H1 (cell line): ENCODE measurements at regions not wholly inside any gene's neighbourhood (a gene's known extent, or its start where the extent isn't known, plus 50 kb on each side); places are given as distances from the start of the nearest gene placed in this dataset.

Source experiments
- CTCF ChIA-PET: fragments of 300-600 bp; sonication (Branson Sonifier 250); formaldehyde crosslinking; loops from one replicate; lab custom pipeline; 2021; ENCODE audit not compliant: partially characterized antibody; lab: Charles Lee
- POLR2A ChIA-PET: fragments of 300-600 bp; sonication (Branson Sonifier 250); formaldehyde crosslinking; loops from one replicate; lab custom pipeline; 2021; ENCODE audit warnings: inconsistent platforms; ENCODE audit not compliant: partially characterized antibody; lab: Charles Lee
- DNase-seq, 2 experiments: peaks; one replicate each; pipeline versions ENCODE4 v3.0.0 to v3.0.0-alpha.2; 2010 to 2022; ENCODE audit warnings: low spot score in 2 of 2, low read depth in 1 of 2, mixed read lengths in 1 of 2
- FAIRE-seq: peaks from 2 replicates; lab custom pipeline; 2011; peaks lifted over from hg19 to GRCh38; lab: Jason Lieb, UNC
- H2AFZ ChIP-seq: 2 replicates; pipeline ENCODE4 v1.8.1; 2012; ENCODE audit warnings: low read length, inconsistent platforms
- H2AK5ac ChIP-seq: 2 replicates; pipeline ENCODE4 v1.6.1; 2013; ENCODE audit warnings: low read depth, low read length
- H2BK120ac ChIP-seq: replicated peaks from 2 replicates; pipeline ENCODE3; 2013; ENCODE audit warnings: low read depth, low read length, inconsistent platforms
- H2BK12ac ChIP-seq: 2 replicates; pipeline ENCODE4 v1.6.1; 2013; ENCODE audit warnings: low read depth, low read length
- H2BK15ac ChIP-seq: 2 replicates; pipeline ENCODE4 v1.6.1; 2013; ENCODE audit warnings: low read length
- H2BK20ac ChIP-seq: 2 replicates; pipeline ENCODE4 v1.6.1; 2013; ENCODE audit warnings: low read length
- H2BK5ac ChIP-seq: 2 replicates; pipeline ENCODE4 v1.6.1; 2013; ENCODE audit warnings: low read depth, low read length
- H3K14ac ChIP-seq: 2 replicates; pipeline ENCODE4 v1.6.1; 2013; ENCODE audit warnings: inconsistent platforms; ENCODE audit not compliant: insufficient read length
- H3K18ac ChIP-seq: 2 replicates; pipeline ENCODE4 v1.6.1; 2013; ENCODE audit warnings: low read length; ENCODE audit errors: extremely low read depth
- H3K23ac ChIP-seq: 2 replicates; pipeline ENCODE4 v1.6.1; 2013; ENCODE audit warnings: inconsistent platforms; ENCODE audit not compliant: insufficient read length
- H3K23me2 ChIP-seq: 2 replicates; pipeline ENCODE4 v1.6.1; 2013; ENCODE audit warnings: low read depth, low read length
- H3K27ac ChIP-seq: 2 replicates; pipeline ENCODE4 v1.6.1; 2011; ENCODE audit warnings: low read depth, low read length, inconsistent platforms
- H3K27me3 ChIP-seq, 4 experiments: replicated peaks in 1 of 4; 1 replicate in 1 of 4; 2 replicates in 3 of 4; pipeline versions ENCODE4 v1.6.1 to v1.8.1; 2011 to 2013; ENCODE audit warnings: low read length in 3 of 4, mild to moderate bottlenecking in 3 of 4, inconsistent platforms in 2 of 4, mixed read lengths in 2 of 4, moderate library complexity in 1 of 4; ENCODE audit not compliant: control insufficient read depth in 3 of 4, insufficient read depth in 3 of 4; ENCODE audit errors: extremely low read depth in 1 of 4
- H3K36me3 ChIP-seq, 4 experiments: 2 replicates each; pipeline versions ENCODE4 v1.6.1 to v1.8.1; 2011 to 2013; ENCODE audit warnings: mild to moderate bottlenecking in 4 of 4, low read length in 3 of 4, moderate library complexity in 2 of 4, control low read depth in 1 of 4, inconsistent platforms in 1 of 4; ENCODE audit not compliant: insufficient read depth in 4 of 4, control insufficient read depth in 2 of 4
- H3K4ac ChIP-seq: replicated peaks from 2 replicates; pipeline ENCODE3; 2013; ENCODE audit warnings: low read length, low read depth, mixed read lengths, inconsistent platforms; ENCODE audit not compliant: insufficient read length
- H3K4me1 ChIP-seq, 4 experiments: replicated peaks in 1 of 4; 1 replicate in 1 of 4; 2 replicates in 3 of 4; pipeline versions ENCODE4 v1.6.1 to v1.8.1; 2011 to 2013; ENCODE audit warnings: low read length in 3 of 4, inconsistent platforms in 2 of 4, mixed read lengths in 1 of 4; ENCODE audit not compliant: insufficient read depth in 4 of 4, control insufficient read depth in 3 of 4
- H3K4me2 ChIP-seq, 2 experiments: 2 replicates each; pipeline versions ENCODE4 v1.6.1 to v1.8.1; 2011 to 2013; ENCODE audit warnings: low read depth in 2 of 2, low read length in 2 of 2, control low read depth in 1 of 2, inconsistent platforms in 1 of 2, mild to moderate bottlenecking in 1 of 2; ENCODE audit not compliant: insufficient read depth in 1 of 2
- H3K4me3 ChIP-seq, 4 experiments: fragments of 200-600, 300-600 bp in 1 of 4; sonication (generic), shearing (Covaris generic), sonication (Bioruptor Twin) in 1 of 4; 2 replicates each; pipeline versions ENCODE4 v1.5.1 to v1.8.1; 2011 to 2016; ENCODE audit warnings: low read length in 4 of 4, low read depth in 3 of 4, control low read depth in 2 of 4, inconsistent platforms in 2 of 4, mild to moderate bottlenecking in 2 of 4, mixed read lengths in 1 of 4, moderate library complexity in 1 of 4; ENCODE audit not compliant: insufficient read depth in 2 of 4; ENCODE audit errors: extremely low read depth in 1 of 4
- H3K56ac ChIP-seq: replicated peaks from 2 replicates; pipeline ENCODE3; 2013; ENCODE audit warnings: low read depth, mild to moderate bottlenecking, mixed read lengths, low read length, inconsistent platforms; ENCODE audit not compliant: insufficient read length
- H3K79me1 ChIP-seq: 2 replicates; pipeline ENCODE4 v1.6.1; 2013; ENCODE audit warnings: low read depth, low read length, control low read depth
- H3K79me2 ChIP-seq, 2 experiments: 2 replicates each; pipeline versions ENCODE4 v1.6.1 to v1.8.1; 2012 to 2013; ENCODE audit warnings: low read length in 2 of 2, mild to moderate bottlenecking in 2 of 2, inconsistent platforms in 1 of 2; ENCODE audit not compliant: insufficient read depth in 2 of 2, control insufficient read depth in 1 of 2
- H3K9ac ChIP-seq, 4 experiments: replicated peaks in 1 of 4; 1 replicate in 1 of 4; 2 replicates in 3 of 4; pipeline versions ENCODE4 v1.6.1 to v1.8.1; 2011 to 2013; ENCODE audit warnings: low read depth in 3 of 4, low read length in 3 of 4, control low read depth in 2 of 4, mild to moderate bottlenecking in 2 of 4, moderate library complexity in 2 of 4, inconsistent platforms in 1 of 4; ENCODE audit errors: extremely low read depth in 1 of 4
- H3K9me3 ChIP-seq, 2 experiments: 2 replicates each; pipeline versions ENCODE4 v1.6.1 to v1.8.1; 2012 to 2013; ENCODE audit warnings: mild to moderate bottlenecking in 2 of 2, moderate library complexity in 2 of 2, control low read depth in 1 of 2, inconsistent platforms in 1 of 2, low read depth in 1 of 2, low read length in 1 of 2, mixed read lengths in 1 of 2; ENCODE audit not compliant: insufficient read depth in 2 of 2
- H4K20me1 ChIP-seq, 2 experiments: replicated peaks in 1 of 2; 2 replicates each; pipeline versions ENCODE3 to v1.8.1; 2011 to 2013; ENCODE audit warnings: inconsistent platforms in 2 of 2, low read length in 2 of 2, mild to moderate bottlenecking in 1 of 2; ENCODE audit not compliant: insufficient read depth in 2 of 2, control insufficient read depth in 1 of 2
- H4K5ac ChIP-seq: 2 replicates; pipeline ENCODE4 v1.6.1; 2013; ENCODE audit warnings: low read length, low read depth, mixed read lengths, inconsistent platforms; ENCODE audit not compliant: insufficient read length
- H4K8ac ChIP-seq: 2 replicates; pipeline ENCODE4 v1.8.0; 2013; ENCODE audit warnings: mild to moderate bottlenecking, moderate library complexity, low read length, inconsistent platforms; ENCODE audit not compliant: insufficient read depth; ENCODE audit errors: extremely low read depth
- H4K91ac ChIP-seq: replicated peaks from 2 replicates; pipeline ENCODE3; 2013; ENCODE audit warnings: low read length, mixed read lengths, inconsistent platforms; ENCODE audit not compliant: insufficient read length
- ATF2 ChIP-seq: IDR thresholded peaks from 2 replicates; pipeline ENCODE4 v1.6.1; 2012; ENCODE audit warnings: low read length, inconsistent platforms
- CBX8 ChIP-seq: fragments of 300-800, 300-1000 bp; sonication (generic); IDR thresholded peaks from 2 replicates; pipeline ENCODE4 v1.7.1; 2016; ENCODE audit warnings: low read depth, low read length, borderline replicate concordance
- CEBPB ChIP-seq: IDR thresholded peaks from 2 replicates; pipeline ENCODE4 v1.6.1; 2012; ENCODE audit warnings: low read depth, low read length
- CREB1 ChIP-seq: IDR thresholded peaks from 2 replicates; pipeline ENCODE4 v1.6.1; 2012; ENCODE audit warnings: inconsistent platforms
- E2F6 ChIP-seq: IDR thresholded peaks from 2 replicates; pipeline ENCODE4 v1.6.1; 2012; ENCODE audit warnings: inconsistent platforms
- EZH2 ChIP-seq: fragments of 200-600 bp; sonication (generic); IDR thresholded peaks from 2 replicates; pipeline ENCODE4 v1.7.1; 2012; ENCODE audit warnings: low read depth, mild to moderate bottlenecking, moderate library complexity, low read length, inconsistent platforms; ENCODE audit not compliant: severe bottlenecking
- FOSL1 ChIP-seq: IDR thresholded peaks from 2 replicates; pipeline ENCODE4 v1.6.1; 2011; ENCODE audit warnings: mild to moderate bottlenecking, low read depth, low read length, moderate library complexity; ENCODE audit not compliant: insufficient read depth
- JUND ChIP-seq: IDR thresholded peaks from 2 replicates; pipeline ENCODE4 v1.6.1; 2011; ENCODE audit warnings: mild to moderate bottlenecking, improper control_type of control experiment, low read length
- KDM5A ChIP-seq: fragments of 200-600 bp; IDR thresholded peaks from 2 replicates; pipeline ENCODE4 v1.7.1; 2012; ENCODE audit warnings: mild to moderate bottlenecking, low read length, inconsistent platforms, mixed read lengths
- SIN3A ChIP-seq, 2 experiments: IDR thresholded peaks in 1 of 2; conservative IDR thresholded peaks in 1 of 2; 2 replicates each; pipeline ENCODE4 v1.6.1; 2011 to 2012; ENCODE audit warnings: low read length in 2 of 2, improper control_type of control experiment in 1 of 2, low read depth in 1 of 2, mild to moderate bottlenecking in 1 of 2
- SIRT6 ChIP-seq: IDR thresholded peaks from one replicate; pipeline ENCODE4 v1.7.1; 2012; ENCODE audit warnings: low read length, inconsistent platforms
- TCF12 ChIP-seq: IDR thresholded peaks from 2 replicates; pipeline ENCODE4 v1.6.1; 2011; ENCODE audit warnings: low read depth, mild to moderate bottlenecking, low read length
- whole genome bisulfite sequencing, 2 experiments: shearing (Covaris generic) in 1 of 2; methylation state at CpG; one replicate each; pipeline versions ENCODE4 v1.1.6 to v1.1.7; 2013 to 2015; ENCODE audit warnings: low lambda C conversion rate in 2 of 2, mixed read lengths in 2 of 2, inconsistent platforms in 1 of 2, low coverage in 1 of 2, missing lambda C conversion rate in 1 of 2; ENCODE audit not compliant: insufficient replicate concordance in 2 of 2, insufficient coverage in 1 of 2, insufficient read length in 1 of 2; ENCODE audit errors: extremely low coverage in 1 of 2, missing lambda C conversion rate in 1 of 2; 5-methylcytosine and 5-hydroxymethylcytosine counted together

DNA sequence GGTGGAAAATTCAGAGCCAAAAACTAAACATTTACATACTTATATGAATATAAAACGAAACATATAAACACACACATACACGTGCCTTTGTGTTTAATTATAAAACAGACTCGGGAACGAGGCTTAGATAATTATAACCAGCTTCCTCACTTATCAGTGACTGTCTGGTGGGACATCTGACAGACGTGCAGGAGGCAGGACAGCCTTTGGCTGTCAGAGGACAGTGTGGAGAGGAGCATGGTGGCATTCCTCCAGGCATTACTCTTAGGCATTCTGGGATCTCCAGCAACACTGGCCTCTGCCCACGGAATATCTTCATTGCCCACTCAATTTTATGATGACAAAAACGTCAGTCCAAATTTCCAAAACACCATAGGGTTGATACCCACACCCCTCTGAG, 262.2 kb upstream of the NFE2L3 start:
- FAIRE-seq (no peak), DNase-seq (no peak)
- Histone ChIP-seq H3K79me1 (no peaks in the 10 kb centered on the region), H4K8ac (0 out of 2 replicates have a peak overlapping the region, but pooled peaks have one; percentile 6), H3K18ac (no peak overlapping the region), H2BK15ac (no peak overlapping the region), H2AK5ac (no peak overlapping the region), H2BK20ac (no peak overlapping the region), H3K79me2 (no peaks in the 10 kb centered on the region), H3K27ac (no peak overlapping the region), H3K9me3 (no peaks in the 10 kb centered on the region), H3K9ac (no peak overlapping the region), H2AFZ (no peak overlapping the region), H3K14ac (no peak overlapping the region), H4K20me1 (no peaks in the 10 kb centered on the region), H3K4ac (no peak overlapping the region), H2BK120ac (no peak overlapping the region), H3K27me3 (no peaks in the 10 kb centered on the region), H3K23ac (no peak overlapping the region), H3K4me1 (peaks cover 0 to 4% (median under 1%) of the 10 kb centered on the region in 4 experiments; a peak in 3 of 7 replicates), H3K56ac (no peak overlapping the region), H4K5ac (no peak overlapping the region), H3K36me3 (no peaks in the 10 kb centered on the region), H3K23me2 (no peaks in the 10 kb centered on the region), H3K4me3 (no peak overlapping the region), H2BK5ac (no peak overlapping the region), H4K91ac (no peak overlapping the region), H3K4me2 (no peak overlapping the region), H2BK12ac (no peak overlapping the region)
- WGBS, 2 experiments: 78% methylated on average over 7 of the region's 7 CpGs; no CpG with 5 or more reads in 1 of the 2 experiments
- TF ChIP-seq TCF12: no peak
- no peak for TF ChIP-seq EZH2
- no peak for TF ChIP-seq CEBPB
- TF ChIP-seq CBX8: no peak
- TF ChIP-seq E2F6: no peak
- no peak for TF ChIP-seq SIN3A (conservative IDR thresholded peaks at IDR 0.05 in 1 of 2, IDR thresholded peaks at IDR 0.05 in 1 of 2; ENCODE audit: low read depth in 1 of 2, low read length in 2 of 2)
- no peak for TF ChIP-seq CREB1
- no peak for TF ChIP-seq KDM5A
- TF ChIP-seq JUND: no peak
- TF ChIP-seq FOSL1: no peak
- TF ChIP-seq SIRT6: no peak
- no peak for TF ChIP-seq ATF2
- POLR2A ChIA-PET: no interaction called here
- CTCF ChIA-PET: interaction anchor here (0.9 to 1.3 kb wide), 2 partner anchors 16 to 476 kb away, joined by 3 read pairs; no protein-coding TSS in a partner anchor
